GM21381 (cell line): ENCODE measurements at regions not wholly inside any gene's neighbourhood (a gene's known extent, or its start where the extent isn't known, plus 50 kb on each side); places are given as distances from the start of the nearest gene placed in this dataset.

Source experiments
- ATAC-seq: cut with Tn5 transposase; IDR thresholded peaks from one replicate; pipeline ENCODE4 v1.9.1; 2021; ENCODE audit warnings: mild to moderate bottlenecking, moderate library complexity; ENCODE audit not compliant: unreplicated experiment

DNA sequence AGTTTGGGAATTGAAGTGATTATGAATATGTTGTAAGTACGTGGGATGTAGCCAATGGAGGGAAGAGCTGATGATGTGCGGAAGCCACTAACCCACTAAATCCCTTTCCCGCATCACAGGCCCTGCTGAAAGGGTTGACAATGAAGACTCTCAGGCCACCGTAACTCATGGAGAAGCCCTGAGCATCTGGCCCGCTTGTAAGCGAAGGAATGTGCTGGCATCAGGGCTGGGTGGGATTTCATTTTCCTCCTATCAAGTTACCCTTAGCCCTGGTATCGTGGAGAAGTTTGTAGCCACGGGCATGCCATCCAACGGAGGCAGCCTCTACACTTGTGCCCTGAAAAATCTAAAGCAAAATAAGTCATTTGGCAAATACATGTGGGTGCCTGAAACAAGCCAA, 355.0 kb downstream of the CDH26 start:
- ATAC-seq: no peak

DNA sequence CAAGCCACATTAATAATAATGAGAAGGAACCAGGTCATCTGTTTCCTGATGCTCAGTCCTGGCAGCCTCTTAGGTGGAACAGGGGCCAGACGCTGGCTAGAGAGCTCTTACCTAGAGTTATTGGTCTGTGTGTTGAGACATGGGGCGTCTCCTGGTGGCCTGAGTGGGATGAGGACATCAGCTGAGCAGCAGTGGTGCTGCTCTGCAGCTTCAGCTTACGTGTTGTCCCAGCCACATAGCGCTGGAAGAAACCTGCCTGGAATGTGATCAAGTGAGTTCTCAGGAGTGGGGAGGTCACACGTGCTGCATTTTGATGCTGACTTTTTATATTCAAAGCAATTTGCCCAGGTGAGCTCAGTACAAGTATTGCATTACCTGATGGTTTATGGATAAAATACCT, 355.4 kb downstream of the CDH26 start:
- ATAC-seq: no peak

DNA sequence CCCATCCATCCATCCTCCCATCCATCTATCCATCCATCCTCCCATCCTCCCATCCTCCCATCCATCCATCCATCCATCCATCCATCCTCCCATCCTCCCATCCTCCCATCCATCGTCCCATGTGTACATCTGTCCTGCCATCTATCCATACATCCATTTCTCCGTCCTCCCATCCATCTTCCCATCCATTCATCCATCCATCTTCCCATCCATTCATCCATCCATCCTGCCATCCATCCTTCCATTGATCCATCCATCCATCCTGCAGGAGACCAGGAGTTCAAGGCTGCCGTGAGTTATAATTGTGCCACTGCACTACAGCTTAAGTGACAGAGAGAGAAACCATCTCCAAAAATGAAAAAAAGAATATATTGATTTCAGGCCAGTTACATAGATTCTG, 356.5 kb downstream of the CDH26 start:
- ATAC-seq: no peak

DNA sequence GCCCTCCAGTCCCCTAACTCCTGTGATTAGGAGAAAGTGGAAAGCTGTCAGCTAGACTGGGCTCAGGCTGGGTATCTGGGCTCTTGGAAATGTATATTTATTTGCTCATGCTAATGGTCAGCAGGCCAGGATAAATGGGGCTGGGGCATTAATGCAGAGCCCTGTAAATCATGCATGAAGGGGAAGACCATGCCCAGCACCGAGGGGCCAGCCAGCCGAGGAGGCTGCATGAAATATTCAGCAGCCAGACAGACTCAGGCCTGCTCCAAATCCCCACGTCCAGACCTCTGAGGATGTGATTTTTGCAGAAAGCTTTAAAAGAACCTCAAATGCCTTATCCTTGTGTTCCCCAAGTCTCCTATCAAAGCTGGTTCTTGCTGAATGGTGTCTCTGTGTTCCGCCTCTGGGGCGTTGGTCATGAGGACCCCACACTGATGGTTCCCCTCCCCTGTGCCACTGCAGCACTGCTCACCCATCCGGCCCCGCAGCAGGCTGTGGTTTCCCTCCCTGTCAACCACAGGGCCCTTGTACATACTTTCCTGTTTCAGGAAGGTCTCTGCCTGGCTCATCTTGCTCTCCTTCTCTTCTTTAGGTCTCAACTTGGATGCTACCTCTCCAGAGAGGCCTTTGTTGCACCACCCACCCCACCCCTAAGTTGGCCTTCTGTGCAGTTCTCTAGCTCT, 358.4 kb downstream of the CDH26 start:
- no peak for ATAC-seq

DNA sequence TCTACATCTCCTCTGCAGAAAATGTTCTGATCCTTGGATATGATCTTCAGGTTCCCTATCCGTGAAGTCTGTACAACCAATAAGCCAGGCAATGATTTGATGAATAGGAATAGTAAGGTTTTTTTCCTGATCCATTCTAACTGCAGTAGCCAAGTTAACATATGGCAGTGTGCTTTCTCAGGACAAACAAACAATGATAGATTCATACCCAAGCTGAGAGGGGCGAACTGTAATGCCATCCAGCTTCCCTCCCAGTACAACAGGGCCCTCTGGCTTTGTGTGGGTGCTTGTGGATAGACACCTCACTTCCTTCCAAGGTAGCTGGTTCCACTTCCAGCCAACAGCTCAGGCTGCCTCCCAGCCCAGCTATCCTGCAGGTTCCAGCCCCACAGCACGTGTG, 359.2 kb downstream of the CDH26 start:
- ATAC-seq: no peak

DNA sequence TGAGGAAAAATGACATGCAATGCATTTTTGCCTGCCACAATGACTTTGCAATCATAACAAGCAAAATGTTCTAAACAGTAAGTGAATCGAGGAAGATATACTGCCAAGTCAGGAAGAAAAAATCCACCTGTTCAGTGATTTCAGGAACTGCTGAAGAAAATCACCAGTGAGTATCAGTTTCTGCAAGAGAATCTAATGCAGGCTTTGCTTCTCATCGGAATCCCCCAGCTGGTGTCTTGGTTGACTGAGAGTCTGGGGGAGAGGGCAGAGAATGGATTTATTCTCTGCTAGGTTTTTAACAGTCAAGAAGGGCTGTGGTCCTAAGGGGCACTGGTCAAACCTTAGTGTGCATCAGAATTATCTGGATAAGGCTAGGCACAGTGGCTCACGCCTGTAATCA, 363.4 kb downstream of the CDH26 start:
- ATAC-seq: no peak

DNA sequence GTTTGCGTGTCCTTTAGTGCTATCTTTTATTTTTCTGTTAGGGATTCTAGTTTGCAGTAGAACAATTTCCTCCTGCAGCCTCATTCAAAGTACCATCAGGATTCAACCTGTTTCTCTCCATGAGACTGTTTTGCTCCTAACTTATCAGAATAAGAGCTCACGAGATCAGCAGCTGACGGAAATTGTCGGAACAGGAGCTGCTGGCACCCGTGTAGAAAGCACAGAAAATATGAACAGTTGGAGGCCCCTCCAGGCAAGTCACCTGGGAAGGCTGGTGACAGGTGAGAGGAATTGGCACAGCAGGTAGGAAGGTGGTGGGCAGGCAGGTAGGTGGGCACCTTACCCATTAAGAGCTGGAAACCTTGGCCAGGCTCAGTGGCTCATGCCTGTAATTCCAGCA, 368.6 kb downstream of the CDH26 start:
- ATAC-seq: no peak

DNA sequence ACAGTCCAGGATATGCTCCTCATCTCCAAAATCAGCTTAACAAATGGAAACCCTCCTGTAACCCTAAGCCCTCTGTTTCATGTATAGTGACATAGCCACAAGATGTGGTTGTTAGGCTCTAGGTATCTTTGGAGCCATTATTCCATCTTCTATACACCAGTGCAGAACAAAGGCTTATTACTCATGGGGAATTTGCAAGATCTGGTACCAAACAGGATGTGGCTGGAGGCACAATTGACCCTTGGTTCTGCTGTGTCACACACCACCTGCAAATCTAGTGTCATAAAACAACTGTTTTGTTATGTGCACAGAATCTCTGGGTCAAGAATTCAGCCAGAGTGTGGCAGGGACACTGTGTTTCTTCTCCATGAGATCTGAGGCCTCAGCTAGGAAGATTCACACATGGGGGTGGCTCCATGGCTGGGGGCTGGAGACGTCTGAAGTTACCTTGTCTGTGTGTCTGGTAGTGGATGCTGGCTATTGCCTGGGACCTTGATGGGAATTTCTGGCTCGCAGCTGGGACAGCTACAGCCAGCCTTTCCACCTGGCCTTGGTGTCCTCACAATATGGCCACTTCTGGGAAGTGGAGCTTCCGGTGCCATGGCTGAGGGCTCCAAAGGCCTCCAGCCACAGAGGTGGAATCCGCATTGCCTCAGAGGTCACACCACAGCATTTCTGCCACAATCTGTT, 369.9 kb downstream of the CDH26 start:
- no peak for ATAC-seq

DNA sequence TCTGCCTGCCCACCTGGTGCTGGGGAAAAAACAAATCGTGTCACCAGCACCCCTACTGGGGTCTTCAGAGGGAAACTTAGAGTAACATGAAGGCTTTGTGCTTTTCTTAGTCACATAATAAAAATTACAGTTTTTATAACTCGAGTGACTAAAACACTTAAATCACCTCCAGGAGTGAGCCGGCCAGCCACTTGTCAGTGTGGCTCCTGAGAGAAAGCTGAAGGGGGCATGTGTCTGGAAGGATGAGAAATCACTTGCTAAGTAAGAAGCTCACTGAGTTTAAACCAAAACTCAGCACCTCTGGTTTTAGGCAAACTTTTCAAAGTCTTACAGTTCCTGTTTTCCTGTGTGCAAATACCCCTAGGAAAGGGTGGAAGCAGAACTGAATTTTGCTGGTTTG, 372.2 kb downstream of the CDH26 start:
- no peak for ATAC-seq

DNA sequence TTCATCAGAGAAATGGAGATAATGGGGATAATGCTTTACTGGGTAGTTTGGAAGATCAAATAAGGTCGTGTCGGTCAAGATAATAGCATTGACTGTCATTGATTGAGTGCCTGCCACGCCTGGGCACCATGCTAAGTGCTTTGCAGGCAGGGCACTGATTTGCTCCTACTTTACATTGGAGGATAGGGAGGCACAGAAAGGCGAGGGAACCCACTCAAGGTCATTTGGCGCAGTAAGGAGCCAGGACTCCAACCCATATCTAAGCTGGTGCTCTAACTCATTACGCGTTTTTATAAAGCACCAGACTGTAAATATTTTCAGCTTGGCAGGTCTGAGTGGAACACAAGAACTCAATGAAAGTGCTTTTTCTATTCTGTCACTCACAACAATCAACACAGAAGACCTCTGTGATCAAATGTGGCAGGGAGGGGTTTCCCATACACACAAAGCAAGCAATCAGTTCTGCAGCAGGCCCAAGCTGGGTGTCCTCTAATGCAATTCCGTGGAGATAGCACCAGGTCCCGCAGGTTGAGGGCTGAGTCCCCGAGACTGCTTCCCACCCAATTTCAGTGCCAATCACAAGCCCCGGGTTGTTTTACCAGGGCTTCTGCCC, 373.6 kb downstream of the CDH26 start:
- ATAC-seq: no peak

DNA sequence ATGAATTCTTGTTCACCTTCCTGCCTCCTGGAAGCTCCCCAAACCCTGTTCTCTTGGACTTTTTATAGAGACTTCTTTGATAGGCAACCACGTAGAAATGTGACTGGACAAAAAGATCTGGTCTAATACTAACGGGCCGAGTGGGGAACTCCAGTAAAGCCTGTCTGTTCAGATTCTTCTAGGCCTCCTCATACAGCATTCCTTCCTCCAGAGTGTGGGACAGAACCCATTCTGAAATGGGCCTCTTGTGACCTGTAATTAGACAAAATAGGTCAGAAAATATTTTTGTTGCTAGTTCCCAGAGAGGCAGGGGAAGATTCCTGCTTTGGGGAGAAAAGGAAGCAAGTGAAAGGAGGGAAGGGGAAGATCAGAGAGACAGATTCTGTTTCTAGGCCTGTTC, 374.3 kb downstream of the CDH26 start:
- no peak for ATAC-seq

DNA sequence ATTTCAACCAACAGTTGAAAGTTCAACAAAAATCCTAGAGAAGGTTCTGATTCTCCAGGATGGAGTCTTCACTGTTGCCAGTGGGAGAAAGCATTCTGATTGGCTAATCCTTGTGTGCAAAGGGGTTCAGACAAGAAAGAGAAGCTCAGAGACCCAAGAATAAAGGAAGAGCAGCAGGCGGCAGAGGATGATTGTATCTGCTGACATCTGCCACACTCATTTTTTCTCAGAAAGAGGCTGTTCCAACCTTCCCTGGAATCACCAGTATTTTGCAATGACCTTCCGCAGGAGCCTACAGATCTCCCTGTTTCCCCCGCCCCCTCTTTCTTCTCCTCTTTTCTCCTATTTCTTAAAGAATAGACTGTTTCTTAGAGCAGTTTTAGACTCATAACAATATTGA, 376.7 kb downstream of the CDH26 start:
- no peak for ATAC-seq

DNA sequence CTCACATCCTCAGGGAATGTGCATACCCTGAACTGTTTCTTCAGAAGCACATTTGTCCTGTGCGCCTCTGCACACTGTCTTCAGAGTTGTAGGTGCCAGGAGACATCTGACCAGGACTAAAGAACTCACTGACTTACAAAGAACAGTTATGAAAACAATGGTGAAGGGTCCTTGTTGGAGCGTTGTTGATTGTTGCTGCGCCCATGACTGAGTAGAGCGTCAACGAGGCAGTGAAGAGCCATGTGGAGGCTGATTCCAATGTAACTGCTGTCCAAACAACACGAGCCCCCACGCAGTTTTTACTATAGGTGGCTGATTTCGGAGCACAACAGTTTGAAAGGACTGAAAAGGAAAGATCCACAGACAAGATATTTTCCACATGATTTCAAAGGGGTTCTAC, 380.3 kb downstream of the CDH26 start:
- ATAC-seq: no peak

DNA sequence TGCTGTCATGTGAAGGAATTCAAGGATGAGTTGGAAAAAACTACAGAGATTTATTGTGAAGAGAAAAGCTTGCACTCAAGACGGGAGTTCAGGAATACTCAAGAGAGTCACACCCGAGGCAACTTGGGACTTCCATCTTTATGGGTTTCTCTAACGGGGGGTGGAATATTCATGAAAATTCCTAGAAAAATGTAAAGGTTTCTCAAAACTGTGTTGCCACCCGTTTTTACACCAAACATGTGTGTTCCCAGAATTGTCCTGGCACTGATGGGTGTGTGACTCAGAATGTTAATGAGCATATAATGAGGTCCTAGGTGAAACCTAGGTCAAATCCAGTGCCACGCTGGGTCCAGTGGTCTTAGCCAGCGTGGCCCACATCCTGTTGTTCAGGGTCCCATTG, 381.5 kb downstream of the CDH26 start:
- no peak for ATAC-seq

DNA sequence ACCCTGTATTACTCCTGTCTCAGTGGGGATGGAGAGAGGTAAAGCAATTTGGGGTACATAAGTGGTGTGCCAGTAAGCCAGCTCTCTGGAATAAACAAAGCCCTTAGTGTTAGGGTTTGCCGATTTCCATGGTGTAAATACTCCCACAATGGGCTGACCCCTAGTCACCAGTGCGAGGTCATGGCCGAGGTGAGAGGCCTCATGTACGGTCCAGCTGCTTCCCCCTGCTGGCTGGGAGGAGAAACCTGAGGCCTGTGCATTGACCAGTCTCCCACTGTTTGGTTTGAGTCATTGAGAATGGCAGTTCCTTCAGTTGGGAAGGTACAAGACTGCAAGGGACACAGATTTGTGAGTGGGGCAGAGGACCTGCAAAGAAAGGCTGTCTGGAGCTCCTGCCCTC, 382.0 kb downstream of the CDH26 start:
- no peak for ATAC-seq

DNA sequence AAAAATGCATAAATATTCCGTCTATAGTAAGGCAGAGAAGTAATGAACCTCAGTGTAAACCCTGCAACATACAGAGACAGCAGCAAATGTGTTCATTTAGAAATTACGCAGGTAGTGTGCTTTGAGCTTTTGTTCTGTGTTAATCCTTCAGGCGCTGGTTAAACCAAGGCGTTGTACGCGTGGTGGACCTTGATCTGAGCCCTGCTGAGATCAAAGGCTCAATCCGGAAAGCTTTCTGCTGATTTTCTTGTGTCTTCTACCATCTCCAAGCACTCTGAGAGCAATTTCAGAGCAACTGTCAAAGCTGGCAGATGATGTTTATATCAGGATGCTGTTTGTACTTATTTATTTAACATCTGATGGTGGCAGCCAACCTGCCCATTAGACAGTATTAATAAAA, 382.8 kb downstream of the CDH26 start:
- no peak for ATAC-seq

DNA sequence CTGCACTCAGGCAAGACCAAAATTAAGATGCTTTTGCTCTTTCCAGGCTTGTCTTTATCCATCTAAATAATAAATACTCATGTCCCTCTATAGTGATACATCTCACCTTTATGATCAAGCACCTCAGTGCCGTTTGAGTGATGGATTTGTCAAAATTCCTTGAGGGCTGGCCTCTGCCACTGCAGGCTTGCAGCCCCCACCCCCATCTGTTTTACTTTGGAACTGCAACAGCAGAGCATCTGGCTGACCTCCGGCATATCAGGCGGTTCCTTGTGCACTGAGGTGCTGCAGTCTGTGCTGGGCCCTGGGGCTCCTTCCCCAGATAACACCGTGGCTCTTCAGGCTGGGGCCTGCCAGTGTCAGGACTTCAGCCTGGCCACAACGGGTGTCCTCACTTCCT, 386.9 kb downstream of the CDH26 start:
- no peak for ATAC-seq

DNA sequence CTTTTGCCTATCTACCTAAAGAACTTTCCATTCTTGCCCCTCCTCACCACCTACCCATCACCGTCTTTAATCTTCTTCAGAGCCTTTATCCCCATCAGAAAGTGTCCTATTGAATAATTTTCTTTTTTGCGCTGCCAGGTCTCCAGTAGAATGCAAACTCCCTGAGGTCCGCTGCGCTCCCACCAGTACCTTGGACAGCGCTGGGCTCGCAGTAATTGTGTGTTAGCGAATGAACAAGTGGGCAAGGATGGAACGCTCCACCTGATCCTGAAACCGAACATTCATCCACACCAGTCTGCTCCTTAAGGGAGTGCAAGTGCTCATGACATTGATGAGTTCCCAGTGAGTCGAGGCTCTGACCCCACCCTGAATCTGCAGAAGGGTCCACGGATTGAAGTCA, 391.2 kb downstream of the CDH26 start:
- no peak for ATAC-seq

DNA sequence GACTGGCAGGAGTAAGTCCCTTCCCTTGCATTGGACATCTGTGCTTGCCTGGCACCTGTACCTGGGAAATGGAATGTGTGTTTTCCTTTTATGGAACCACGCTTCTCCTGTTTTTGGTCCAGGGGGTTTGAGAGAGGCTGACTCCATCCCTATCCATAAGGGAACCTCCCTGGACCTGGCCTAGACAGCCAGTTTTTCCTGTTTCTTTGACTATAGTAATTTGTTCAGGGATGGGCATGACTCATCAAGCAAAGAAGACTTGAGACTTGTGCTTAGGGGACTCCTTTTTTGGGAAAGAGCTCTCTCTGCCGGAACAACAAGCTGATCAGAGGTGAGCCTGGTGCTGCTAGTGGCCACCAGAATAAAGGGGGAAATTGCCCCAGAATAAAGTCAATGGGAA, 393.8 kb downstream of the CDH26 start:
- no peak for ATAC-seq

DNA sequence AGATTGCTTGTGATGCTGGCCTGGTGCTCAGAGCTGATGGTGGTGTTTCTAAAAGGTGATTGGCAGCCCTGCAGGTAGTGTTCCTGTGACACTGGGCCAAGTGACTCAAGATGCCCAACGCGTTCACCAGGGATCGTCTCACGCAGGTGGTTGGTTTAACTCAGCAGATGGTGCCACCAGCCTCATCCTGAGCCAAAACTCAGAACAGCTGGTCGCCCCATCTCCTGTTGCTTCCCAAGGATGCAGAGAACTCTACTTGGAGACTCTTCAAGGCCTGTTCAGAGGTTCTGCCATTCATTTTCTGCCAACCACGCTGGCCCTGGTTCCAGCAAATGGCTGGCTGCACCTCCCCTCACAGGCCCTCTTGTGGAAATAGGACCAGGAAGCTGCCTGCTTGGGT, 394.4 kb downstream of the CDH26 start:
- no peak for ATAC-seq

DNA sequence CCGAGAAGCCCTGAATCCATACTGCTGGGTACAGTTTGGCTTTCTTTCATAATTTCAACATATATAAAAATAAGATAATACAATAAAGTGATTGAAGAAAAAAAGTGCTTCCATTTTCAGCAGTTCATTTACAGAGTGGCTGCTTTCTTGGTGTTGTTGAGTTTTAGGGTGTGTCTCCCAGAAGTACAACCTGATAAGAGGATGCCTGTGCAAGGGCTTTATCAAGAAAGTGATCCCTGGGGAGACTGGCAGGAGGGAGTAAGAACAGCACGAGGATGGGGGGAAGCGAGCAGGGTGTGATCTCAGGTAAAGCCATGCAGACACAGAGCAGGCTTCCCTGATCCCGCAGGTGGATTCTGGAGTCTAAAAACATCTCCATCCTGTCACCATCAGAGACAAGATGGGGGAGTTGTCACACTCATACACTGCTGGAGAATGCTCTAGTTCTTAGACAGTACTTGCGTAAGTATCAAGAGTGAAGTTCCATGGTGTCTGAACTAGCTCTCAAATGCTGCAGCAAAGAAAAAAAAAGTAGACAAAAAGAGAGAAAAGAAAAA, 395.9 kb downstream of the CDH26 start:
- ATAC-seq: no peak

DNA sequence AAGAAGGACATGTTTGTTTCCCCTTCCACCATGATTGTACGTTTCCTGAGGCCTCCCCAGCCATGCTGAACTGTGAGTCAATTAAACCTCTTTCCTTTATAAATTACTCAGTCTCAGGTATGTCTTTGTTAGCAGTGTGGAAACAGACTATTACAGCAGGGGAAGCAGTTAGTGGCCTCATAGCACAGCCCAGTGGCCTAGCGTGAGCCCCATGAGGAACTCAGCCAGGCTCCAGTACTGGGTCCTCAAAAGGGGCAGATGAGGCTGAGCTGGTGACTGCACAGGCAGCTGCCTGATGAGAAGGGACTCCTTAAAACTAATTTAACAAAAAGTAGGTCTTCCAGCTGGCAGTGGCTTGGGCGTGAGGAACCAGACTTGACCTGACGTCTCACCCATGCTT, 399.9 kb downstream of the CDH26 start:
- no peak for ATAC-seq
